Panc1 (cell line): ENCODE measurements at regions not wholly inside any gene's neighbourhood (a gene's known extent, or its start where the extent isn't known, plus 50 kb on each side); places are given as distances from the start of the nearest gene placed in this dataset.

ENCODE experiments used
- CTCF ChIP-seq: fragments of 450-650 bp; IDR thresholded peaks from 2 replicates; pipeline ENCODE4 v1.5.1; 2017; ENCODE audit warnings: mild to moderate bottlenecking
- POLR2AphosphoS5 ChIP-seq: IDR thresholded peaks from 2 replicates; pipeline ENCODE4 v1.6.1; 2012; ENCODE audit warnings: mild to moderate bottlenecking, low read depth, low read length, moderate library complexity
- SIN3A ChIP-seq: IDR thresholded peaks from 2 replicates; pipeline ENCODE4 v1.6.1; 2012; ENCODE audit warnings: low read depth, mild to moderate bottlenecking, low read length, moderate library complexity, borderline replicate concordance; ENCODE audit not compliant: insufficient read depth
- TCF7L2 ChIP-seq: IDR thresholded peaks from 2 replicates; pipeline ENCODE4 v1.6.1; 2011; ENCODE audit warnings: mild to moderate bottlenecking, low read depth, low read length, inconsistent platforms

- no peak for TF ChIP-seq POLR2AphosphoS5
- TF ChIP-seq CTCF, result no peak
- no peak for TF ChIP-seq SIN3A
- no peak for TF ChIP-seq TCF7L2
These were observed 91.1 kb upstream of the MAPK4 start for GRCh38 chr18:50468807-50469206.
